ENCODE measurements at regions not wholly inside any gene's neighbourhood (a gene's known extent, or its start where the extent isn't known, plus 50 kb on each side); places are given as distances from the start of the nearest gene placed in this dataset.

DNA sequence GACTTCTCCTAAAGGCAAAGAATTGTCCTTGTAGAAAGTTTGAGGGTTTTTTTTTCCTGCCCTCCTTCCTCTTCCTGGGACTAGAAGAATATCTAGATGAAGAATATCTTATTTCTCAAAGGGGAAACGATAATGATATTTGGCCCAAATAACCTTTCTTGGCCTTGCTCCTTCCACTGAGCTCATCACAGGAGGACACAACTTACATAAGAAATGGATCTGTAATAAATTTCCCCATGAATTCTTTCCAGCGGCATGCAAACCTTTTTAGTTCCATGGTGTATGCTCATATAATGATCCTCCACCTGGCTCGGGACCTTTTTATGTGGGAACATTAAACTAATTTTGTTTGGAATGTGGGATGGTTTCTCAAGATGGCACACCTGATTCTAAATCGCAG lies 304.4 kb downstream of the DMRT2 start:
- TF ChIP-seq, protein P1, sequence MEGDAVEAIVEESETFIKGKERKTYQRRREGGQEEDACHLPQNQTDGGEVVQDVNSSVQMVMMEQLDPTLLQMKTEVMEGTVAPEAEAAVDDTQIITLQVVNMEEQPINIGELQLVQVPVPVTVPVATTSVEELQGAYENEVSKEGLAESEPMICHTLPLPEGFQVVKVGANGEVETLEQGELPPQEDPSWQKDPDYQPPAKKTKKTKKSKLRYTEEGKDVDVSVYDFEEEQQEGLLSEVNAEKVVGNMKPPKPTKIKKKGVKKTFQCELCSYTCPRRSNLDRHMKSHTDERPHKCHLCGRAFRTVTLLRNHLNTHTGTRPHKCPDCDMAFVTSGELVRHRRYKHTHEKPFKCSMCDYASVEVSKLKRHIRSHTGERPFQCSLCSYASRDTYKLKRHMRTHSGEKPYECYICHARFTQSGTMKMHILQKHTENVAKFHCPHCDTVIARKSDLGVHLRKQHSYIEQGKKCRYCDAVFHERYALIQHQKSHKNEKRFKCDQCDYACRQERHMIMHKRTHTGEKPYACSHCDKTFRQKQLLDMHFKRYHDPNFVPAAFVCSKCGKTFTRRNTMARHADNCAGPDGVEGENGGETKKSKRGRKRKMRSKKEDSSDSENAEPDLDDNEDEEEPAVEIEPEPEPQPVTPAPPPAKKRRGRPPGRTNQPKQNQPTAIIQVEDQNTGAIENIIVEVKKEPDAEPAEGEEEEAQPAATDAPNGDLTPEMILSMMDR (IDR thresholded peaks at IDR 0.05; ENCODE audit: poor library complexity) = no peak
- no peak for TF ChIP-seq EZH2 (IDR thresholded peaks at IDR 0.05; ENCODE audit: borderline replicate concordance)
- TF ChIP-seq EZH2phosphoT487 (IDR thresholded peaks at IDR 0.05; ENCODE audit: low read depth, severe bottlenecking, unreplicated experiment) = no peak

All from hepatocyte (in vitro differentiated cells).